ENCODE measurements at regions not wholly inside any gene's neighbourhood (a gene's known extent, or its start where the extent isn't known, plus 50 kb on each side); places are given as distances from the start of the nearest gene placed in this dataset.
"Not testable (repeated sequence)": the region's sequence is repeated elsewhere in the genome, so short reads cannot be mapped to it uniquely, and the experiment has no call there.

DNA sequence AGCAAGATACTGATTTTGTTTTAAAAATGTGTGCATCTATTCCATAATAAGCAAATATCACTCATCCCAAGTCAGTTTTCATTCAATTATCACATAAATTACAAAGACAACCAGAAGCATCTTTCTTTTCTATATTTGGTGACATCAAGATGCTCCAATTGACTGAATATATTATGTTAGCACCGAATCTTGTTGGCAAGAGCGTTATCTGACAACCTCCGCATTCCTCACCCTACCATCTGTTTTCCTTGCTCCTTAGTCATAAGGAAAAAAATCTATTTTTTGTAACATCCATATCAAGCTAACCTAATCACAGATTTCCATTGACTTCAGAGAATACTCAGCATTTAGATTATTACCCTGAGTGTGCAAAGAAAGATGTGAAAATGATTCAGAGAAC is 212.2 kb upstream of the KYNU start:
- intact Hi-C loops (cut with micrococcal nuclease) = no loop called here
- CTCF ChIA-PET = no interaction called here
- POLR2A ChIA-PET = no interaction called here
- Mint-ChIP-seq H3K27ac (no peak overlapping the region), H3K4me3 (no peak overlapping the region), H3K4me1 (ENCODE audit: low read depth) (no peaks in the 10 kb centered on the region), H3K36me3 (no peaks in the 10 kb centered on the region), H3K9me3 (peaks cover 2% of the 10 kb centered on the region), H3K27me3 (no peaks in the 10 kb centered on the region)
- no peak for DNase-seq

DNA sequence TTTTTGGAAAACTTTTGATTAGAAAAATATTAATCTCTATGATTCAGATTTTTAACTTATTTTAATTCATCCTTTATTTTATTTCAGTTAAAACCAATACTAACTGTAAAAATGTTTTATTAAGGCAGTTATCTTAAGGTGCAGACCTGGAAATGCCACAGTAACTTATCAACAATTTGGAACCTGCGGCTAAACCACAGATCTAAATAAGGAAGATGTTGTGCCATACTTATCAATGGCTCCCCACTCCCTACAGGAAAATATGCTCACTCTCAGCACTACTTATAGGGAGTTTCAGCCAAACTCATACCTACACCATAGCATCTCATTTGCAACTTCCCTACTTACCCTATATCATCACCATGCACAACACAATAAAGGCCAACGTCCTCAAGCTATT is 226.9 kb upstream of the KYNU start:
- H3K27ac Mint-ChIP-seq = no peak overlapping the region
- no peaks in the 10 kb centered on the region for H3K27me3 Mint-ChIP-seq
- H3K4me1 Mint-ChIP-seq (ENCODE audit: low read depth) = no peaks in the 10 kb centered on the region
- DNase-seq = no peak
- H3K9me3 Mint-ChIP-seq = peaks cover 11% of the 10 kb centered on the region
- POLR2A ChIA-PET = no interaction called here
- intact Hi-C loops (cut with micrococcal nuclease) = no loop called here
- CTCF ChIA-PET = no interaction called here
- H3K36me3 Mint-ChIP-seq = no peaks in the 10 kb centered on the region
- no peak overlapping the region for H3K4me3 Mint-ChIP-seq

DNA sequence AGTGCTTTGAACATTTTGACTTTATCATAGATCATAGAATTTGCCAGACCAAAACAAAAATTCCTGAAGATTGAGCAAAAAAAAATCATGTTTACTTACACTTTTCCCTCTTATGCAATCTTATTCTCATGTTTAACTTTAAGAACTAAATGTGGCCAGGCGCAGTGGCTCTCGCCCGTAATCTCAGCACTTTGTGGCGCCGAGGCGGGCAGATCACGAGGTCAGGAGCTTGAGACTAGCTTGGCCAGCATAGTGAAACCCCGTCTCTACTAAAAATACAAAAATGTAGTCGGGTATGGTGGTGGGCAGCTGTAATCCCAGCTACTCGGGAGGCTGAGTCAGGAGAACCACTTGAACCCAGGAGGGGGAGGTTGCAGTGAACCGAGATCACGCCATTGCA is 227.9 kb upstream of the KYNU start:
- H3K27me3 Mint-ChIP-seq = no peaks in the 10 kb centered on the region
- no peak overlapping the region for H3K4me3 Mint-ChIP-seq
- no peaks in the 10 kb centered on the region for H3K4me1 Mint-ChIP-seq (ENCODE audit: low read depth)
- CTCF ChIA-PET = no interaction called here
- POLR2A ChIA-PET = no interaction called here
- H3K27ac Mint-ChIP-seq = no peak overlapping the region
- intact Hi-C loops (cut with micrococcal nuclease) = no loop called here
- DNase-seq = no peak
- peaks cover 10% of the 10 kb centered on the region for H3K9me3 Mint-ChIP-seq
- H3K36me3 Mint-ChIP-seq = no peaks in the 10 kb centered on the region

DNA sequence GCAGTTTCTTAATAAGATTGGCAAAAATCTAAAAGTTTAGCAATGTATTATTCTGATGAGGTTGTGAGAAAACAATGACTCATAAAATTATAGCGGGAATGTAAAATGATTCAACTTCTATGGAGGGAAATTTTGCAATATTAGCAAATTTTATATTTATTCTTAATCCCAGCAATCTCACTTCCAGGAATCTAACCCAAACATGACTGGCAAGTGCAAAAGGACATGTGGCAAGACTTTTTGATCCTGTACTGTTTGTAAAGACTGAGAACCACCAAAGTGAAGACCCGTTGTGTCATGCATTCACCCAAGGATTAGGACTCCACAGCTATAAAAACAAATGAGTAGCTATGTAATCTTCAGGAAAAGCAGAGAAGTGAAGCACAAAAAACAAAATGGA is 234.8 kb upstream of the KYNU start:
- H3K4me3 Mint-ChIP-seq = no peak overlapping the region
- H3K36me3 Mint-ChIP-seq = no peaks in the 10 kb centered on the region
- no peak overlapping the region for H3K27ac Mint-ChIP-seq
- H3K4me1 Mint-ChIP-seq (ENCODE audit: low read depth) = no peaks in the 10 kb centered on the region
- no peak for DNase-seq
- CTCF ChIA-PET = interaction anchor here (0.7 kb wide), 1 partner anchor 36 kb away, joined by 4 read pairs; no protein-coding TSS in a partner anchor
- POLR2A ChIA-PET = no interaction called here
- peaks cover 11% of the 10 kb centered on the region for H3K9me3 Mint-ChIP-seq
- H3K27me3 Mint-ChIP-seq = no peaks in the 10 kb centered on the region
- intact Hi-C loops (cut with micrococcal nuclease) = no loop called here

DNA sequence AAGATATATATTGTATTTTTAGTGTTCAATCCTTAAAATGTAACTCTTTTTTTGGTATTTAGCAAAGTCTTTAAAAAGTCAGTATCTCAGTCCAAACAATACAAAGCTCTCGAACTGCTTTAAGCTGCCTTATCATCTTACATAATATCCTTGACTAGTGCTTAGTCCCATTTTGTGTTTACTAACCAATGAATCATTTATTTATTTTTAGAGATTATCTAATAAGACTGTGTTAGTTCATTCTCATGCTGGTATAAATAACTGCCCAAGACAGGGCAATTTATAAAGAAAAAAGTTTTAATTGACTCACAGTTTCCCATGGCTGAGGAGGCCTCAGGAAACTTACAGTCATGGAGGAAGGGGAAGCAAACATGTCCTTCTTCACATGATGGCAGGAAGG is 248.3 kb upstream of the KYNU start:
- POLR2A ChIA-PET = no interaction called here
- no peaks in the 10 kb centered on the region for H3K27me3 Mint-ChIP-seq
- H3K4me1 Mint-ChIP-seq (ENCODE audit: low read depth) = no peaks in the 10 kb centered on the region
- intact Hi-C loops (cut with micrococcal nuclease) = no loop called here
- H3K36me3 Mint-ChIP-seq = no peaks in the 10 kb centered on the region
- no peak for DNase-seq
- peaks cover 6% of the 10 kb centered on the region for H3K9me3 Mint-ChIP-seq
- CTCF ChIA-PET = no interaction called here
- no peak overlapping the region for H3K4me3 Mint-ChIP-seq
- H3K27ac Mint-ChIP-seq = no peak overlapping the region

DNA sequence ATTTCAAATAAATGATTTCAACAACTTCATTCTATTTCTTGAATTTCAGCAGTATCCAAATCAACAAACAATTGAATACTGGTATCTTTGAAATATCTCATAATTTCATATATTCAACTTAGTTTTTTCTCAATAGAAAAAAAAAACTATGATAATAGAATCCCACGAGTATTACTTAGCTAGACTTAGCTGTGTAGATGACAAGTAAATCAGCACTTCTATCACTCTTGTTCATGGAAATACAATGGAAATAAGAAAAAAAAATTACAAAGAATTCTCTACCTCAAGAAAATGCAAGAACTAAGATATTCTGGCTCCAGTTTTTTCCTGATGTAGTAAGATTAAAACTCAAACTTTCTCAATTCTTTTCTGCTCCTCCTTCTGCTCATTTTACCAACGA is 256.2 kb upstream of the KYNU start:
- no peak for DNase-seq
- Mint-ChIP-seq H3K36me3 (no peaks in the 10 kb centered on the region), H3K27me3 (no peaks in the 10 kb centered on the region), H3K27ac (no peak overlapping the region), H3K9me3 (no peaks in the 10 kb centered on the region), H3K4me1 (ENCODE audit: low read depth) (no peaks in the 10 kb centered on the region), H3K4me3 (no peak overlapping the region)
- intact Hi-C loops (cut with micrococcal nuclease) = no loop called here
- ChIA-PET CTCF (no interaction called here), POLR2A (no interaction called here)

DNA sequence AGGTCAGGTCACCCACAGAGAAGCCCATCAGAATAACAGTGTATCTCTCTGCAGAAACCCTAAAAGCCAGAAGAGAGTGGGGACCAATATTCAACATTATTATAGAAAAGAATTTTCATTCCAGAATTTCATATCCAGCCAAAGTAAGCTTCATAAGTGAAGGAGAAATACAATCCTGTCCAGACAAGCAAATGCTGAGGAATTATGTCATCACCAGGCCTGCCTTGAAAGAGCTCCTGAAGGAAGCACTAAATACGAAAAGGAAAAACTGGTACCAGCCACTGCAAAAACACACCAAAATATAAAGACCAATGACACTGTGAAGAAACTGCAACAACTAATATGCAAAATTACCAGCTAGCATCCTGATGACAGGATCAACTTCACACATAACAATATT is 260.0 kb upstream of the KYNU start:
- intact Hi-C loops (cut with micrococcal nuclease) = no loop called here
- Mint-ChIP-seq H3K4me1 (ENCODE audit: low read depth) (no peaks in the 10 kb centered on the region), H3K36me3 (no peaks in the 10 kb centered on the region), H3K27me3 (no peaks in the 10 kb centered on the region), H3K9me3 (no peaks in the 10 kb centered on the region), H3K4me3 (no peak overlapping the region), H3K27ac (no peak overlapping the region)
- no peak for DNase-seq
- ChIA-PET CTCF (no interaction called here), POLR2A (no interaction called here)

DNA sequence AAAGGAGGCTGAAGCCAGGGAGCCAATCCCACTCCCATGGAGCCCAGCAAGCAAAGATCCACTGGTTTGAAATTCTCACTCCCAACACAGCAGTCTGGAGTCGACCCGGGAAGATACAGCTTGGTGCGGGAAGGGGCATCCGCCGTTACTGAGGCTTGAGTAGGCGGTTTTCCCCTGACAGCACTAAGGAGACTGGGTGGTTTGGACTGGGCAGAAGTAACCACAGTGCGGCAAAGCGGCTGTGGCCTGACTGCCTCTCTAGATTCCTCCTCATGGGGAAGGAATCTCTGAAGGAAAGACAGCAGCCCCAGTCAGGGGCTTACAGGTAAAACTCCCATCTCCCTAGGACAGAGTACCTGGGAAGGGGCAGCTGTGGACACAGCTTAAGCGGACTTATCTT is 261.6 kb upstream of the KYNU start:
- intact Hi-C loops (cut with micrococcal nuclease) = no loop called here
- Mint-ChIP-seq H3K4me3 (no peak overlapping the region), H3K9me3 (no peaks in the 10 kb centered on the region), H3K36me3 (no peaks in the 10 kb centered on the region), H3K4me1 (ENCODE audit: low read depth) (no peaks in the 10 kb centered on the region), H3K27me3 (no peaks in the 10 kb centered on the region), H3K27ac (no peak overlapping the region)
- CTCF ChIA-PET = no interaction called here
- DNase-seq = no peak
- POLR2A ChIA-PET = no interaction called here

DNA sequence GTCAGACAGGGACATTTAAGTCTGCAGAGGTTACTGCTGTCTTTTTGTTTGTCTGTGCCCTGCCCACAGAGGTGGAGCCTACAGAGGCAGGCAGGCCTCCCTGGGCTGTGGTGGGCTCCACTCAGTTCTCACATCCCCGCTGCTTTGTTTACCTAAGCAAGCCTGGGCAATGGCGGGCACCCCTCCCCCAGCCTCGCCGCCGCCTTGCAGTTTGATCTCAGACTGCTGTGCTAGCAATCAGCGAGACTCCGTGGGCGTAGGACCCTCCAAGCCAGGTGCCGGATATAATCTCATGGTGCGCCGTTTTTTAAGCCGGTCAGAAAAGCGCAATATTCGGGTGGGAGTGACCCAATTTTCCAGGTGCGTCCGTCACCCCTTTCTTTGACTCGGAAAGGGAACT is 264.3 kb upstream of the KYNU start:
- CTCF ChIA-PET; POLR2A ChIA-PET; H3K36me3 Mint-ChIP-seq; DNase-seq; H3K9me3 Mint-ChIP-seq; intact Hi-C loops (cut with micrococcal nuclease); H3K4me1 Mint-ChIP-seq (ENCODE audit: low read depth); H3K27me3 Mint-ChIP-seq; H3K27ac Mint-ChIP-seq; H3K4me3 Mint-ChIP-seq: not testable (repeated sequence)

DNA sequence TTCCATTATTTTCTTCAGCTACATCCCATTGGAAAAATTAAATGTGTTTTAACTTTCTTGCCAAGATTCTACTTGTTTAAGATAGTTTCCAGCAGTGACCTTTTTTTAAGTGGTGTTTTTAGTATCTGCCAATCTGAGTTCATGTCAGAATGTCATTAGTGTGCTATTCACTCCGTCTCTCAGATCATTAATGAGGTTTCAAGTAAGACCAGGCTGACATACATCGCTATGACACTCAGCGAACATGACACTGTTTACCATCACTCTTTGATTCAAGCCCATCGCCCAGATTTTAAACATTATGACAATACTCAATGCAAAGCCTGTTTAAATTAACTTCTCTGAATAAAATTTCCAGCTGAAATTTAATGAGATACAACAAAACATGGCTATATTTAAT is 272.0 kb upstream of the KYNU start:
- no peak for DNase-seq
- no peak overlapping the region for H3K4me3 Mint-ChIP-seq
- H3K27me3 Mint-ChIP-seq = no peaks in the 10 kb centered on the region
- H3K36me3 Mint-ChIP-seq = no peaks in the 10 kb centered on the region
- no peak overlapping the region for H3K27ac Mint-ChIP-seq
- CTCF ChIA-PET = interaction anchor here (1.0 kb wide), 1 partner anchor 16 kb away, joined by 4 read pairs; no protein-coding TSS in a partner anchor
- H3K4me1 Mint-ChIP-seq (ENCODE audit: low read depth) = no peaks in the 10 kb centered on the region
- POLR2A ChIA-PET = no interaction called here
- intact Hi-C loops (cut with micrococcal nuclease) = no loop called here
- no peaks in the 10 kb centered on the region for H3K9me3 Mint-ChIP-seq

DNA sequence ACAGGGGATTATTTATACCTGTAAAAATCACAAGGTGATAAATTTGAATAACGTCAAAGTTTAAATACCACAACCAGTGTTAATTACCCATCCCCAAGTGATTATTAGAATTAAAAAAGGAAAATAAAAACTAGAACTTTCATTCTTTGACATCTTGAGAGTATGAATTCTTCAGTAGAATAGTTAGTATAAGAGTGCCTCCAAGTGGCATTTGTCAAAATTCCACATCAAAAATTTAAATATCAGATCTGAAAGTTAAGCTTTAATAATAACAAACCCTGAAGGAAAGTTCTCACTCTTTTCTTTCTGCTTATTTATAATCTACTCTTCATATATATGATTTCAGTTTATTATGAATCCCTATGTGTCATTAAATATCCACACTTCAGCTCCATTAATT is 273.7 kb upstream of the KYNU start:
- ChIA-PET CTCF (interaction anchor here (0.6 kb wide), 1 partner anchor 1633 kb away, joined by 3 read pairs; no protein-coding TSS in a partner anchor), POLR2A (no interaction called here)
- Mint-ChIP-seq H3K4me3 (no peak overlapping the region), H3K27me3 (no peaks in the 10 kb centered on the region), H3K4me1 (ENCODE audit: low read depth) (no peaks in the 10 kb centered on the region), H3K27ac (no peak overlapping the region), H3K9me3 (no peaks in the 10 kb centered on the region), H3K36me3 (no peaks in the 10 kb centered on the region)
- intact Hi-C loops (cut with micrococcal nuclease) = no loop called here
- DNase-seq = no peak

DNA sequence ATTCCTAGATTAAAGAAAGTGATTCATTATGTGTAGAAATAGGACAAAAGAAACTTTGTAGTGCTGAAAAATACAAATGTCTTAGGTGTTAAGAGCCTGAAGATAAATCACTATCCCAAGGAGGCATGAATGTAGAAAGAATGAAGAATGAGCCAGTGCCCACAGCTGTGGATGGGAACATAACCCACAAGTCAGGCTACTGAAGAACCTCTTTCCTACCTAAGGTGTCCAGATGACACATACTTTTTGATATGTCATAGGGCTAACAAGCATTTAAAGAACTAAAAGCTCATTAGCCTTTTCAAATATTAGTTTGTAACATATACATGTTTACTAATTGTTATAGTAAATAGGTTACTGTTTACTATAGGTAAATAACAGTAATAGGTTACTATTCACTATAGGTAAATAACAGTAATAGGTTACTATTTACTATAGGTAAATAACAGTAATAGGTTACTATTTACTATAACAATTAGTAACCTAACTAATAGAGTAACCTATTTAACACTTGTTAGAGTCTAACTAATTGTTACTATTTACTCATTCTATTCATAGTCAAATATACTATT is 275.0 kb upstream of the KYNU start:
- H3K4me3 Mint-ChIP-seq = no peak overlapping the region
- H3K36me3 Mint-ChIP-seq = no peaks in the 10 kb centered on the region
- ChIA-PET POLR2A (no interaction called here), CTCF (no interaction called here)
- H3K9me3 Mint-ChIP-seq = no peaks in the 10 kb centered on the region
- no peak overlapping the region for H3K27ac Mint-ChIP-seq
- intact Hi-C loops (cut with micrococcal nuclease) = no loop called here
- H3K4me1 Mint-ChIP-seq (ENCODE audit: low read depth) = no peaks in the 10 kb centered on the region
- no peaks in the 10 kb centered on the region for H3K27me3 Mint-ChIP-seq
- no peak for DNase-seq

DNA sequence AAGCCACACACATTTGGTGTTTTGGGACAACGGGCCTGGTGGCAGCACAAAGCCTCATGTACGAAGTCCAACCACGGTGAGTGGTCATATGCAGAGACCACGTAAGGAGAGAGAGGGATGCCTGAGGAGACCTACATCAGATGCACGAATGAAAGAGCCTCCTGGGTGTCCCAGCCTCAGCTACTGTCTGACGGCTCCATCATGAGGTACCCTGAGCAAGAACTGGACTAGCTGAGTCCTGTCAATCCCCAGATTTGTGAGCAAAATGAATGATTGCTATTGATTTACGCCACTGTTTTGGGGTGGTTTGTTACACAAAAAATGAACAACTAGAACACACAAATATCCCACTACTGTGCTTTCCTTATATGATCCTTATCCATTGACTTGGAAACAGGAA is 275.7 kb upstream of the KYNU start:
- Mint-ChIP-seq H3K36me3 (no peaks in the 10 kb centered on the region), H3K9me3 (no peaks in the 10 kb centered on the region), H3K4me1 (ENCODE audit: low read depth) (no peaks in the 10 kb centered on the region), H3K27me3 (no peaks in the 10 kb centered on the region), H3K27ac (no peak overlapping the region), H3K4me3 (no peak overlapping the region)
- CTCF ChIA-PET = no interaction called here
- POLR2A ChIA-PET = no interaction called here
- intact Hi-C loops (cut with micrococcal nuclease) = no loop called here
- no peak for DNase-seq

DNA sequence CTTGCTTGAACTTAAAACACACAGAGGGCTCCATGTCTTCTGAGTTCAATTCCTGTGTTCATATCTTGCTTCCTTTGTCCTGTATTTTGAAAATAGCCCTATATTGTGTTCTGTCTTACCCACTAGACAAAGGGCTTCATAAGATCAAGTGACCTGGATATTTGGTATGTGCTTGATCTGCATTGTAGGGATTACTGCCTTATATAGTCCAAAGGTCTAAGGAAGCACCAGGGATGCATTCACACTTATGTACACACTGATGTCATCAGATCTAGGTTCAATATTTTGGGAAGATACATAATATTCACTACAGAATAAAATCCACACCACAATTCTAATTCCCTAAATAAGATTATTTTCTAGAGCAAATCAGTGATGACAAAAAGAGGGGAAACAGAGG is 278.0 kb upstream of the KYNU start:
- Mint-ChIP-seq H3K4me3 (no peak overlapping the region), H3K27me3 (no peaks in the 10 kb centered on the region), H3K36me3 (no peaks in the 10 kb centered on the region), H3K9me3 (no peaks in the 10 kb centered on the region), H3K4me1 (ENCODE audit: low read depth) (no peaks in the 10 kb centered on the region), H3K27ac (no peak overlapping the region)
- DNase-seq = no peak
- POLR2A ChIA-PET = no interaction called here
- intact Hi-C loops (cut with micrococcal nuclease) = no loop called here
- CTCF ChIA-PET = no interaction called here
